ES-I3 (cell line): ENCODE measurements at regions not wholly inside any gene's neighbourhood (a gene's known extent, or its start where the extent isn't known, plus 50 kb on each side); places are given as distances from the start of the nearest gene placed in this dataset.
"Not testable (repeated sequence)": the region's sequence is repeated elsewhere in the genome, so short reads cannot be mapped to it uniquely, and the experiment has no call there.

Experiments
- H3K36me3 ChIP-seq: 2 replicates; pipeline ENCODE4 v1.6.1; 2013; ENCODE audit warnings: mild to moderate bottlenecking, low read length, control low read depth, moderate library complexity; ENCODE audit not compliant: insufficient read depth
- H3K4me1 ChIP-seq: 2 replicates; pipeline ENCODE4 v1.6.1; 2013; ENCODE audit warnings: mild to moderate bottlenecking, control low read depth, low read length; ENCODE audit not compliant: insufficient read depth
- H3K9ac ChIP-seq: 2 replicates; pipeline ENCODE4 v1.6.1; 2013; ENCODE audit warnings: low read depth, mild to moderate bottlenecking, low read length, moderate library complexity
- H3K9me3 ChIP-seq: 2 replicates; pipeline ENCODE4 v1.6.1; 2013; ENCODE audit warnings: mild to moderate bottlenecking, low read length, moderate library complexity; ENCODE audit not compliant: control insufficient read depth, insufficient read depth

GRCh38 chr2:21194147-21194546 is 70.4 kb downstream of the TDRD15 start:
- Histone ChIP-seq H3K9me3 (no peaks in the 10 kb centered on the region), H3K4me1 (peaks cover 4% of the 10 kb centered on the region; the same call in 1 of the 2 replicates), H3K9ac (no peak overlapping the region), H3K36me3 (no peaks in the 10 kb centered on the region)

- peaks cover 4% of the 10 kb centered on the region; the same call in 1 of the 2 replicates for H3K4me1 ChIP-seq
- no peaks in the 10 kb centered on the region for H3K9me3 ChIP-seq
- H3K9ac ChIP-seq = no peak overlapping the region
- no peaks in the 10 kb centered on the region for H3K36me3 ChIP-seq
These were observed 71.1 kb downstream of the TDRD15 start for GRCh38 chr2:21194858-21195271.

- Histone ChIP-seq H3K4me1 (peaks cover 4% of the 10 kb centered on the region; the same call in 1 of the 2 replicates), H3K36me3 (no peaks in the 10 kb centered on the region), H3K9me3 (no peaks in the 10 kb centered on the region), H3K9ac (no peak overlapping the region)
These were observed 71.6 kb downstream of the TDRD15 start for GRCh38 chr2:21195326-21195725.

GRCh38 chr2:21198637-21199036 is 74.9 kb downstream of the TDRD15 start:
- H3K36me3 ChIP-seq = no peaks in the 10 kb centered on the region
- no peak overlapping the region for H3K9ac ChIP-seq
- no peaks in the 10 kb centered on the region for H3K9me3 ChIP-seq
- H3K4me1 ChIP-seq = peaks cover 4% of the 10 kb centered on the region; the same call in 1 of the 2 replicates

- no peak overlapping the region for H3K9ac ChIP-seq
- H3K4me1 ChIP-seq = no peaks in the 10 kb centered on the region
- H3K9me3 ChIP-seq = no peaks in the 10 kb centered on the region
- no peaks in the 10 kb centered on the region for H3K36me3 ChIP-seq
These were observed 80.2 kb downstream of the TDRD15 start for GRCh38 chr2:21203976-21204375.

- not testable (repeated sequence) for H3K9me3 ChIP-seq, H3K36me3 ChIP-seq, H3K4me1 ChIP-seq, H3K9ac ChIP-seq
These were observed 90.3 kb downstream of the TDRD15 start for GRCh38 chr2:21214085-21214484.

- Histone ChIP-seq H3K4me1 (no peaks in the 10 kb centered on the region), H3K9ac (no peak overlapping the region), H3K9me3 (no peaks in the 10 kb centered on the region), H3K36me3 (no peaks in the 10 kb centered on the region)
These were observed 93.7 kb downstream of the TDRD15 start for GRCh38 chr2:21217442-21217841.

DNA sequence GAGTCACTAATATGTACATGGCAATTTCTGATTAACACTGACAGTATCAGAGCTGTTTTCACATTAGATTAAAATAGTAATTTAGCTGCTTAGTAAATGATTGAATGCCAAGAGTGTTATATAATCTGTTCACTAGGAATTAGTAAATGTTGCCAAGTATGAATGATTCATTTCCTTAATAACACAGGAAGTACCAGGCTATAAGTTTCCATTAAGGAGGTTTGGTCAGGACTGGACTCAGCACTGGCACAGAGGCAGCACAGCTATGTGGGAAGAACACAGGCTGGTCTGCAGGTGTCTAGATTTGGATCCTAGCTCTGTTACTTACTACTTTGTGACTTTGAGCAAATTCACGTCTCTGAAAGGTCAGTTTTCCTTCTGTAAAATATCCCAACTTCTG is 97.2 kb downstream of the TDRD15 start:
- H3K4me1 ChIP-seq = no peaks in the 10 kb centered on the region
- H3K9ac ChIP-seq = no peak overlapping the region
- H3K36me3 ChIP-seq = no peaks in the 10 kb centered on the region
- no peaks in the 10 kb centered on the region for H3K9me3 ChIP-seq

DNA sequence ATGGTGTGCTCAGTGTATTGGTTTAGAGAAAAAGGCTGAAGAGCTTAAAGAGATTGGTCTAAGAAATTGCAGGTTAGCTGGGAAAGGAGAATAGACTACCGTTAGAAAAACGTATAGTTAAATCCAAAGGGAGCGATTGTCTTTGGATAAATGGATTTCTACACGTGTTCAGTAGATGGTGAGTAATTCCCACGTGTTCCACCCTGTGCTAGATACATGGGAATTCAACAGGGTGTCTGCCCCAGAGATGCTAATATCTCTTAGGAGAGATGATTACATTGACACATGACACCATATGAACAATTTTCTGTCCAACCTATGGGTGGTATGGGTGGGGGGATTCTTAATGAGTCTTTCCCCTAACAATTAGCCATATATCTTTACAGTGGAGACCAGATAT is 99.8 kb downstream of the TDRD15 start:
- Histone ChIP-seq H3K9me3 (no peaks in the 10 kb centered on the region), H3K9ac (no peak overlapping the region), H3K36me3 (no peaks in the 10 kb centered on the region), H3K4me1 (no peaks in the 10 kb centered on the region; the same call in 1 of the 2 replicates)

DNA sequence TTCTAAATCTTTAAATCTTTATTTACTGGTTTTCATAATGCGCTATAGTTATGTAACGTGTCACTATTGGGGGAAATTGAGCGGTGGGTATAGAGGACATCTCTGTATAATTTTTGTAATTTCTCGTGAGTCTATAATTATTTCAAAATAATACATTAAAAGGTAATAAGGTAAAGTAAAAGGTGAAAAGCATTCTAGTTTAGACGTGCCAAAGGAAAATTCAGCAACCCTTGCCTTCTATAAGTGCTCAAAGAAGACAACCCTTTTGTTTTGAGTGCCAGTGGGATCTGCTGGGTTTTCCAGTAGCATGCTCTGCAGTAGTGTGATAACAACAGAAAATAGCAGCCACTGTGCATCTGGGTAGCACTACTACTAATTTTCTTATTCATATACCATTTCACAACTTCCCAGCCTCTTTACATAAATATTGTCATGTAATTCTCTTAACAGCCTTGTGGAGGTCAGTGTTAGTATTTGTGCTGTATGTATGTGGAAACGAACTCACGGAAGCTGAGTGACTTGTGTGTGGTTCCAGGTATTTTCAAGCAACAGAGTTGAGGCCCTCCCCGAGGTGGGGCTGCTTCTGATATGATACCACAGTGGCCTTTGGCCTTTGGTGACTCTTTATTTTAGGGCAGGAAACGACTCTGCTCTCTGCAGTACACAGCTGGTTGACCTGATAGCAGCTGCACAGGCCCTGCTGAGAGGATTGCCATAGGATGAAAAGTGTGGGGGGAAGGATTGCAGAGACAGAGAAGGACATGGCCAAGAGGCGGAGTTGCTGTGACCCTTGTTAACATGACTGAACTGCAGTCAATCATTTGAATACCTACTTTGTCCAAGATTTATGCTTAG is 104.5 kb downstream of the TDRD15 start:
- H3K9ac ChIP-seq = no peak overlapping the region
- no peaks in the 10 kb centered on the region for H3K36me3 ChIP-seq
- H3K4me1 ChIP-seq = no peaks in the 10 kb centered on the region; the same call in 1 of the 2 replicates

DNA sequence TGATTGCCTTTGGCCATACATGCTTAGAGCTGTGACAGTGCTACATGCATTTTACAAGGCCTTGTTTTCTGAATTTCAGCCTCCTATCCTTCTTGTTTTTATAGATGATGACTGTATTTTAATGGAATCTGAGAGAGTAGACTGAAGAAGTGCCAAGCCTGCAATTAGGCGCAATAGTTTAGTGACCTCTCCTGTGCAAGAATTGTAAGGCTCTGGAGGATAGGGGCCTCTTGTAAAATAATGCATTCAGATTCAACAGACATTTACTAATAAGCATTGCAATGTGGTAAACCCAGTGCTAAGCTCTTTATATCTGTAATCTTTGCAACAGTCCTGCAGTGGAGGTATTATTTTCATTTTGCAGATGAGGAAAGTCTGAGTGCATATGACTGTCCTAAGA is 105.5 kb downstream of the TDRD15 start:
- Histone ChIP-seq H3K36me3 (no peaks in the 10 kb centered on the region), H3K9ac (no peak overlapping the region), H3K4me1 (no peaks in the 10 kb centered on the region; the same call in 1 of the 2 replicates), H3K9me3 (no peaks in the 10 kb centered on the region)

More for the DNA sequence above, 104.5 kb downstream of the TDRD15 start:
- H3K9me3 ChIP-seq = no peaks in the 10 kb centered on the region

DNA sequence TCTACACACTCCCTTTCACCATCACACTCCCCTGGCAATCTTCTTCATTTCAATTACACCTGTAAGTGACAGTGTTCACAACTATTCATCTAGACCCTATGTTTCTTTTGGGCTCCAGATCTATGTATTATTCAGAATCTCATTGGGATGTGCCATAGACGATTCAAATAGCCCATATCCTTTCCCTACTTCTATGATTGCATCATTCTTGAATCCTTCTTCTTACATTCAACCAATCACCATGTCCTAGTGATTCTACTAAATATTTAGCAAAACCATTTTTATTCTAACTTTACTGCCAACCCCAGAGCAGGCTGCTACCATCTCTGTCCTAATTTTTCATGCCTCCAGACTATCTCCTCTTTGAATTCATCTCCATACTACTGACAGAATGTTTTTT is 106.4 kb downstream of the TDRD15 start:
- Histone ChIP-seq H3K9ac (no peak overlapping the region), H3K4me1 (no peaks in the 10 kb centered on the region; the same call in 1 of the 2 replicates), H3K9me3 (no peaks in the 10 kb centered on the region), H3K36me3 (no peaks in the 10 kb centered on the region)

DNA sequence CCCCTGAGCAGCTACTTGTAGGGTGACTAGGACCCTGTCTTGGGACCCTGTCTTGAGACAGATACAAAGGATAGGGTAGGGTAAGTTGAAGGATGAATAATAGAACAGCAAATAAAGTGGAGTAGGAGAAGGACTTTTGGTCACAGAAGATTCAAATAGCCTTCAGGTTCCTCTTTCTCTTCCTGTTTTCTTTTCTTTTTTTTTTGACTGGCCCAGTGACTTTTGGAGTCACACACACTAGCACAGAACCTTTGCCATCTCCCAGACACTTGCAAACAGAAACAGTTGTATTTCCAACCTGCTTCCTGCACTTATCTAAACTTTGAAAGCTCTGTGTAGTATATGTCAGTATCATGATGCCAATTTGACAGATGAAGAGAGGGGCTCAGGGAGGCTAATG is 108.2 kb downstream of the TDRD15 start:
- Histone ChIP-seq H3K4me1 (no peaks in the 10 kb centered on the region; the same call in 1 of the 2 replicates), H3K9me3 (no peaks in the 10 kb centered on the region), H3K36me3 (no peaks in the 10 kb centered on the region), H3K9ac (no peak overlapping the region)

DNA sequence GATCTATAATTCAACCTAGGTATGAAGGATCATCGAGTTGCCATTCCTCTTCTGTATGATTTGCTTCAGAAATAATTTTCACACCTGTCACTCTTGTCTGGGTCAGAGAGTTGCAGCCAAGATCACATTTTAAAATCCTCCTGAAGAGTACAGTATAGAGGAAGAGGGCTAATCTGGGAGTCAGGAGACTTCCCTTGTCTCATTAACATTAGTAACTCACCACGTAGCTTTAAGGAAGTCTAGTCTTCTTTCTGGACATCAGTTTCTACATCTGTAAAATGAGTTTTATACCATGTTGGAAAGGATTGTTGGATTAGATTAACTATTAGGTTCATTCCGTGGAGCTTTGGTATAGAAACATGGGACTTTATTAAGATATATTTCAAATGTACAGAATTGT is 109.4 kb downstream of the TDRD15 start:
- H3K9me3 ChIP-seq = no peaks in the 10 kb centered on the region
- no peaks in the 10 kb centered on the region; the same call in 1 of the 2 replicates for H3K4me1 ChIP-seq
- no peak overlapping the region for H3K9ac ChIP-seq
- H3K36me3 ChIP-seq = no peaks in the 10 kb centered on the region

DNA sequence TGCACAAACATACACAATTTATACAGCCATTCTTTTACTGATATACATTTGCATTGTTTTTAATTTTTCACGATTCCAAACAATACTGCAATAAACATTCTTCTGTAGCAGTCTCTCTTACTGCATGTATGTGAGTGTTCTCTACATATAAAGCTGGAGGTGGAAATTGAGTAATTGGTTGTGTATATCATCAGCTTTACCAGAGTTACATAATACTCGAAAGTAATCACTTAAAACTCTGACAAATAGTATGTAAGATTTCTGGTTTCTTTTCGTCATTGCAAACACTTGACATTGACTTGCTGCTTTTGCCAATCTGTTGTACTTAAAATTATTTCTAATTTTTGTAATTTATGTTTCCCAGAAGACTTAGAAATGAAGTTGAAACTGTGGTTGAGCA is 110.2 kb downstream of the TDRD15 start:
- Histone ChIP-seq H3K36me3 (no peaks in the 10 kb centered on the region), H3K9ac (no peak overlapping the region), H3K9me3 (no peaks in the 10 kb centered on the region), H3K4me1 (no peaks in the 10 kb centered on the region)
